HEK293 (cell line): ENCODE measurements at regions not wholly inside any gene's neighbourhood (a gene's known extent, or its start where the extent isn't known, plus 50 kb on each side); places are given as distances from the start of the nearest gene placed in this dataset.

Experiments used
- CTCF ChIA-PET: fragments of 350-600 bp; formaldehyde crosslinking; extraction: SDS; loops from one replicate; lab custom pipeline; 2021; ENCODE audit warnings: antibody characterized with exemption; lab: Yijun Ruan, JAX
- POLR2A ChIA-PET: fragments of 300-600 bp; formaldehyde crosslinking; extraction: SDS; loops from one replicate; lab custom pipeline; 2020; ENCODE audit warnings: antibody characterized with exemption, inconsistent platforms; lab: Yijun Ruan, JAX
- H3K27ac ChIP-seq: fragments of 200-500 bp; sonication (Bioruptor generic); 2 replicates; pipeline ENCODE4 v1.5.1; 2014; ENCODE audit warnings: low read depth, low read length, control low read depth, inconsistent platforms; ENCODE audit errors: extremely low read depth
- H3K36me3 ChIP-seq, 2 experiments: fragments of 200-500 bp in 1 of 2; sonication (Bioruptor generic) in 1 of 2; 1 replicate in 1 of 2; 2 replicates in 1 of 2; pipeline ENCODE4 v1.5.1; 2014 to 2017; ENCODE audit warnings: inconsistent platforms in 2 of 2, low read length in 2 of 2; ENCODE audit not compliant: control insufficient read depth in 2 of 2, insufficient read depth in 1 of 2
- H3K4me1 ChIP-seq: fragments of 200-500 bp; sonication (Bioruptor generic); 2 replicates; pipeline ENCODE4 v1.5.1; 2014; ENCODE audit warnings: mild to moderate bottlenecking, low read length, inconsistent platforms; ENCODE audit not compliant: control insufficient read depth, insufficient read depth
- H3K4me3 ChIP-seq: 2 replicates; pipeline ENCODE4 v1.5.1; 2011; ENCODE audit warnings: low read depth, mild to moderate bottlenecking, control low read depth, low read length, moderate library complexity
- H3K9me3 ChIP-seq: fragments of 200-500 bp; sonication (Bioruptor generic); 2 replicates; pipeline ENCODE4 v1.5.1; 2014; ENCODE audit warnings: low read depth, low read length, inconsistent platforms; ENCODE audit not compliant: control insufficient read depth, insufficient read depth
- GLI4 ChIP-seq: fragments of 450-650 bp; formaldehyde crosslinking; IDR thresholded peaks from 2 replicates; pipeline ENCODE4 v1.5.1; 2016; ENCODE audit warnings: missing biosample characterization, missing genetic modification characterization
- KLF1 ChIP-seq: fragments of 450-650 bp; formaldehyde crosslinking; IDR thresholded peaks from 2 replicates; pipeline ENCODE4 v1.5.1; 2016; ENCODE audit warnings: missing biosample characterization, missing genetic modification characterization
- KLF16 ChIP-seq: fragments of 450-650 bp; formaldehyde crosslinking; IDR thresholded peaks from 2 replicates; pipeline ENCODE4 v1.5.1; 2017; ENCODE audit warnings: missing biosample characterization, missing genetic modification characterization
- KLF8 ChIP-seq: fragments of 450-650 bp; formaldehyde crosslinking; IDR thresholded peaks from 2 replicates; pipeline ENCODE4 v1.5.1; 2016; ENCODE audit warnings: missing biosample characterization, missing genetic modification characterization
- MEIS1 ChIP-seq: sonication (generic); formaldehyde crosslinking; IDR thresholded peaks from 2 replicates; pipeline ENCODE4 v1.8.1; 2022; ENCODE audit warnings: missing genetic modification reagents, mild to moderate bottlenecking, borderline replicate concordance
- SETDB1 ChIP-seq: IDR thresholded peaks from one replicate; pipeline ENCODE4 v1.6.1; 2017; ENCODE audit warnings: mild to moderate bottlenecking, low read length, moderate library complexity, mixed read lengths; ENCODE audit not compliant: insufficient read length
- ZBTB17 ChIP-seq: fragments of 450-650 bp; formaldehyde crosslinking; IDR thresholded peaks from 2 replicates; pipeline ENCODE4 v1.5.1; 2016; ENCODE audit warnings: missing biosample characterization, missing genetic modification characterization
- ZBTB6 ChIP-seq: fragments of 450-650 bp; formaldehyde crosslinking; IDR thresholded peaks from 2 replicates; pipeline ENCODE4 v1.5.1; 2017; ENCODE audit warnings: missing biosample characterization, missing genetic modification characterization
- ZFHX2 ChIP-seq: fragments of 450-650 bp; formaldehyde crosslinking; conservative IDR thresholded peaks from 2 replicates; pipeline ENCODE4 v1.5.1; 2016; ENCODE audit warnings: missing biosample characterization, missing genetic modification characterization
- ZFP3 ChIP-seq: fragments of 450-650 bp; formaldehyde crosslinking; IDR thresholded peaks from 2 replicates; pipeline ENCODE4 v1.5.1; 2016; ENCODE audit warnings: low read depth, missing biosample characterization, missing genetic modification characterization
- ZNF132 ChIP-seq: fragments of 450-650 bp; formaldehyde crosslinking; IDR thresholded peaks from 2 replicates; pipeline ENCODE4 v1.5.1; 2017; ENCODE audit warnings: missing biosample characterization, missing genetic modification characterization, borderline replicate concordance
- ZNF140 ChIP-seq: fragments of 450-650 bp; formaldehyde crosslinking; IDR thresholded peaks from 2 replicates; pipeline ENCODE4 v1.5.1; 2016; ENCODE audit warnings: missing biosample characterization, missing genetic modification characterization
- ZNF184 ChIP-seq: fragments of 450-650 bp; IDR thresholded peaks from 2 replicates; pipeline ENCODE4 v1.5.1; 2018; ENCODE audit warnings: missing biosample characterization, mild to moderate bottlenecking, missing genetic modification characterization
- ZNF23 ChIP-seq: fragments of 450-650 bp; formaldehyde crosslinking; IDR thresholded peaks from 2 replicates; pipeline ENCODE4 v1.5.1; 2016; ENCODE audit warnings: missing biosample characterization, missing genetic modification characterization, borderline replicate concordance
- ZNF416 ChIP-seq: fragments of 450-650 bp; formaldehyde crosslinking; IDR thresholded peaks from 2 replicates; pipeline ENCODE4 v1.5.1; 2016; ENCODE audit warnings: missing biosample characterization, missing genetic modification characterization
- ZNF513 ChIP-seq: fragments of 450-650 bp; IDR thresholded peaks from 2 replicates; pipeline ENCODE4 v1.5.1; 2018; ENCODE audit warnings: missing biosample characterization, missing genetic modification characterization
- ZNF514 ChIP-seq: fragments of 450-650 bp; formaldehyde crosslinking; IDR thresholded peaks from 2 replicates; pipeline ENCODE4 v1.5.1; 2016; ENCODE audit warnings: missing biosample characterization, missing genetic modification characterization
- ZNF548 ChIP-seq: fragments of 450-650 bp; formaldehyde crosslinking; IDR thresholded peaks from 2 replicates; pipeline ENCODE4 v1.5.1; 2016; ENCODE audit warnings: missing biosample characterization, missing genetic modification characterization
- ZNF549 ChIP-seq: fragments of 450-650 bp; IDR thresholded peaks from 2 replicates; pipeline ENCODE4 v1.5.1; 2018; ENCODE audit warnings: missing biosample characterization, missing genetic modification characterization, mild to moderate bottlenecking, inconsistent platforms, moderate library complexity
- ZNF561 ChIP-seq: fragments of 450-650 bp; IDR thresholded peaks from 2 replicates; pipeline ENCODE4 v1.5.1; 2018; ENCODE audit warnings: missing biosample characterization, missing genetic modification characterization, borderline replicate concordance
- ZNF610 ChIP-seq: fragments of 450-650 bp; formaldehyde crosslinking; IDR thresholded peaks from 2 replicates; pipeline ENCODE4 v1.5.1; 2016; ENCODE audit warnings: missing biosample characterization, missing genetic modification characterization, borderline replicate concordance
- ZNF621 ChIP-seq: fragments of 450-650 bp; formaldehyde crosslinking; IDR thresholded peaks from 2 replicates; pipeline ENCODE4 v1.5.1; 2017; ENCODE audit warnings: missing biosample characterization, missing genetic modification characterization
- ZNF658 ChIP-seq: fragments of 450-650 bp; formaldehyde crosslinking; IDR thresholded peaks from 2 replicates; pipeline ENCODE4; 2016; ENCODE audit warnings: missing biosample characterization, missing genetic modification characterization
- ZNF664 ChIP-seq: fragments of 450-650 bp; formaldehyde crosslinking; IDR thresholded peaks from 2 replicates; pipeline ENCODE4 v1.5.1; 2016; ENCODE audit warnings: missing biosample characterization, missing genetic modification characterization
- ZNF692 ChIP-seq: fragments of 450-650 bp; formaldehyde crosslinking; IDR thresholded peaks from 2 replicates; pipeline ENCODE4 v1.5.1; 2016; ENCODE audit warnings: missing biosample characterization, missing genetic modification characterization
- ZNF785 ChIP-seq: fragments of 450-650 bp; formaldehyde crosslinking; IDR thresholded peaks from 2 replicates; pipeline ENCODE4 v1.5.1; 2016; ENCODE audit warnings: missing biosample characterization, missing genetic modification characterization
- ZSCAN23 ChIP-seq: fragments of 450-650 bp; formaldehyde crosslinking; IDR thresholded peaks from 2 replicates; pipeline ENCODE4 v1.5.1; 2016; ENCODE audit warnings: missing biosample characterization, missing genetic modification characterization
- ZXDB ChIP-seq: fragments of 450-650 bp; formaldehyde crosslinking; IDR thresholded peaks from 2 replicates; pipeline ENCODE4 v1.5.1; 2016; ENCODE audit warnings: missing biosample characterization, missing genetic modification characterization

GRCh38 chr3:148588291-148588690, 109.4 kb upstream of the AGTR1 start:
- H3K4me1 ChIP-seq = no peaks in the 10 kb centered on the region
- H3K36me3 ChIP-seq = no peaks in the 10 kb centered on the region
- CTCF ChIA-PET = interaction anchor here (0.5 kb wide), 1 partner anchor 110 kb away, joined by 3 read pairs; the partner anchor contains the start of gene AGTR1
- no peak overlapping the region for H3K27ac ChIP-seq
- no peaks in the 10 kb centered on the region for H3K9me3 ChIP-seq
- H3K4me3 ChIP-seq = no peak overlapping the region
- POLR2A ChIA-PET = no interaction called here
- TF ChIP-seq ZBTB6 = no peak
- TF ChIP-seq KLF8 (tag by site-specific recombination) = no peak
- TF ChIP-seq ZFP3 (tag by site-specific recombination) = no peak
- TF ChIP-seq ZNF549 (tag by site-specific recombination) = no peak
- no peak for TF ChIP-seq ZNF23 (tag by site-specific recombination)
- no peak for TF ChIP-seq MEIS1 (CRISPR knock-in tag)
- no peak for TF ChIP-seq ZNF658 (tag by site-specific recombination)
- TF ChIP-seq GLI4 = no peak
- TF ChIP-seq SETDB1 = no peak
- TF ChIP-seq ZXDB (tag by site-specific recombination) = no peak
- TF ChIP-seq ZFHX2 (tag by site-specific recombination) = no peak
- TF ChIP-seq ZNF416 (tag by site-specific recombination) = no peak
- TF ChIP-seq, all 188 proteins: peak for 0

- H3K27ac ChIP-seq = no peak overlapping the region
- no peaks in the 10 kb centered on the region for H3K9me3 ChIP-seq
- no peak overlapping the region for H3K4me3 ChIP-seq
- ChIA-PET POLR2A (no interaction called here), CTCF (no interaction called here)
- TF ChIP-seq ZNF140 (tag by site-specific recombination) (no peak), ZNF184 (tag by site-specific recombination) (no peak), KLF16 (no peak), ZBTB17 (tag by site-specific recombination) (no peak), ZNF548 (tag by site-specific recombination) (no peak), ZNF132 (no peak), ZNF513 (tag by site-specific recombination) (no peak), ZNF561 (no peak), ZNF610 (tag by site-specific recombination) (no peak), ZNF692 (tag by site-specific recombination) (no peak), KLF1 (tag by site-specific recombination) (no peak), ZSCAN23 (tag by site-specific recombination) (no peak), ZNF621 (no peak), ZNF514 (tag by site-specific recombination) (no peak), ZNF664 (tag by site-specific recombination) (no peak), ZNF785 (tag by site-specific recombination) (no peak)
- no peaks in the 10 kb centered on the region for H3K4me1 ChIP-seq
- no peaks in the 10 kb centered on the region for H3K36me3 ChIP-seq
Measured at GRCh38 chr3:148591525-148591924, 106.2 kb upstream of the AGTR1 start.
